Liver (tissue), 7 donors: ENCODE measurements at regions not wholly inside any gene's neighbourhood (a gene's known extent, or its start where the extent isn't known, plus 50 kb on each side); places are given as distances from the start of the nearest gene placed in this dataset.

Experiments
- DNase-seq: peaks from one replicate; pipeline ENCODE4 v3.0.0-alpha.2; 2017; ENCODE audit warnings: low spot score
- H3K27ac ChIP-seq, 2 donors: one replicate each; pipeline ENCODE4 v1.7.0; 2013; ENCODE audit warnings: inconsistent platforms in 2 of 2, low read length in 2 of 2, control low read depth in 1 of 2, low read depth in 1 of 2, mild to moderate bottlenecking in 1 of 2
- H3K27me3 ChIP-seq, 4 donors: one replicate each; pipeline versions ENCODE4 v1.6.1 to v1.7.0; 2013; ENCODE audit warnings: low read length in 3 of 4, inconsistent platforms in 1 of 4, mild to moderate bottlenecking in 1 of 4, moderate library complexity in 1 of 4; ENCODE audit not compliant: control insufficient read depth in 4 of 4, insufficient read depth in 4 of 4
- H3K36me3 ChIP-seq, 4 donors: one replicate each; pipeline versions ENCODE4 v1.6.1 to v1.7.0; 2013; ENCODE audit warnings: low read length in 3 of 4, mild to moderate bottlenecking in 3 of 4, low read depth in 1 of 4, moderate library complexity in 1 of 4; ENCODE audit not compliant: control insufficient read depth in 4 of 4, insufficient read depth in 3 of 4
- H3K4me1 ChIP-seq, 4 donors: one replicate each; pipeline versions ENCODE4 v1.6.1 to v1.7.0; 2013; ENCODE audit warnings: low read length in 3 of 4, mild to moderate bottlenecking in 3 of 4, moderate library complexity in 1 of 4; ENCODE audit not compliant: control insufficient read depth in 4 of 4, insufficient read depth in 4 of 4
- H3K4me3 ChIP-seq, 3 donors: one replicate each; pipeline versions ENCODE4 v1.6.1 to v1.7.0; 2013; ENCODE audit warnings: low read length in 3 of 3, control low read depth in 1 of 3, low read depth in 1 of 3, mild to moderate bottlenecking in 1 of 3
- H3K9ac ChIP-seq, 2 donors: one replicate each; pipeline ENCODE4 v1.7.0; 2013; ENCODE audit warnings: low read length in 2 of 2, mild to moderate bottlenecking in 2 of 2, moderate library complexity in 2 of 2, control low read depth in 1 of 2, low read depth in 1 of 2
- H3K9me3 ChIP-seq, 4 donors: one replicate each; pipeline versions ENCODE4 v1.6.1 to v1.7.0; 2013; ENCODE audit warnings: low read length in 3 of 4; ENCODE audit not compliant: control insufficient read depth in 4 of 4
- ATF3 ChIP-seq: IDR thresholded peaks from 2 replicates; pipeline ENCODE4 v1.6.1; 2016; ENCODE audit warnings: antibody characterized with exemption
- EGR1 ChIP-seq, 2 donors: IDR thresholded peaks; 2 replicates each; pipeline ENCODE4 v1.6.1; 2016 to 2018; ENCODE audit warnings: antibody characterized with exemption in 2 of 2, low read depth in 2 of 2
- FOXA1 ChIP-seq: IDR thresholded peaks from 2 replicates; pipeline ENCODE4 v1.6.1; 2016; ENCODE audit warnings: antibody characterized with exemption
- FOXA2 ChIP-seq: IDR thresholded peaks from 2 replicates; pipeline ENCODE4 v1.6.1; 2016; ENCODE audit warnings: antibody characterized with exemption
- GABPA ChIP-seq, 2 donors: IDR thresholded peaks in 1 of 2; conservative IDR thresholded peaks in 1 of 2; 2 replicates each; pipeline ENCODE4 v1.6.1; 2016; ENCODE audit warnings: antibody characterized with exemption in 2 of 2, mild to moderate bottlenecking in 1 of 2, moderate library complexity in 1 of 2
- HNF4A ChIP-seq, 2 donors: conservative IDR thresholded peaks; 2 replicates each; pipeline ENCODE4 v1.6.1; 2016; ENCODE audit warnings: antibody characterized with exemption in 2 of 2, mild to moderate bottlenecking in 2 of 2
- HNF4G ChIP-seq: IDR thresholded peaks from 2 replicates; pipeline ENCODE4 v1.6.1; 2016; ENCODE audit warnings: antibody characterized with exemption
- JUND ChIP-seq, 2 donors: IDR thresholded peaks; 2 replicates each; pipeline ENCODE4 v1.6.1; 2016; ENCODE audit warnings: antibody characterized with exemption in 2 of 2
- NR2F2 ChIP-seq: IDR thresholded peaks from 2 replicates; pipeline ENCODE4 v1.6.1; 2016; ENCODE audit warnings: antibody characterized with exemption
- RAD21 ChIP-seq, 2 donors: IDR thresholded peaks; 2 replicates each; pipeline ENCODE4 v1.6.1; 2016; ENCODE audit warnings: antibody characterized with exemption in 2 of 2, mild to moderate bottlenecking in 2 of 2
- REST ChIP-seq: IDR thresholded peaks from 2 replicates; pipeline ENCODE4 v1.6.1; 2016; ENCODE audit warnings: antibody characterized with exemption, mild to moderate bottlenecking
- RXRA ChIP-seq, 2 donors: IDR thresholded peaks; 2 replicates each; pipeline ENCODE4 v1.6.1; 2017 to 2018; ENCODE audit warnings: antibody characterized with exemption in 2 of 2, mild to moderate bottlenecking in 1 of 2
- SP1 ChIP-seq: IDR thresholded peaks from 2 replicates; pipeline ENCODE4 v1.6.1; 2018; ENCODE audit warnings: antibody characterized with exemption, mild to moderate bottlenecking
- ZBTB33 ChIP-seq: IDR thresholded peaks from 2 replicates; pipeline ENCODE4 v1.6.1; 2016; ENCODE audit warnings: antibody characterized with exemption
- WGBS: extraction: QIAGEN DNeasy Blood & Tissue Kit; methylation state at CpG from one replicate; pipeline ENCODE4 v1.1.7; 2013; 5-methylcytosine and 5-hydroxymethylcytosine counted together
- donor health status: healthy.
- donor health status: healthy.
- donor health status: healthy.
- donor health status: healthy.

GRCh38 chr5:145218019-145218418 is 617.1 kb downstream of the PRELID2 start:
- TF ChIP-seq HNF4A (conservative IDR thresholded peaks at IDR 0.05) (no peak), NR2F2 (no peak), ATF3 (no peak), GABPA (IDR thresholded peaks at IDR 0.05 in 1 of 2, conservative IDR thresholded peaks at IDR 0.05 in 1 of 2) (no peak), JUND (IDR thresholded peaks at IDR 0.05) (no peak), HNF4G (no peak), RXRA (IDR thresholded peaks at IDR 0.05) (no peak)
- Histone ChIP-seq H3K36me3 (no peaks in the 10 kb centered on the region), H3K27me3 (no peaks in the 10 kb centered on the region), H3K9me3 (no peaks in the 10 kb centered on the region), H3K27ac (no peak overlapping the region), H3K9ac (no peak overlapping the region), H3K4me3 (no peak overlapping the region), H3K4me1 (no peaks in the 10 kb centered on the region)
- WGBS: 55% methylated on average over 3 of the region's 3 CpGs
- DNase-seq: no peak

GRCh38 chr5:145210020-145210419 is 625.1 kb downstream of the PRELID2 start:
- Histone ChIP-seq H3K4me3 (no peak overlapping the region), H3K27ac (no peak overlapping the region), H3K9me3 (no peaks in the 10 kb centered on the region), H3K27me3 (no peaks in the 10 kb centered on the region), H3K36me3 (no peaks in the 10 kb centered on the region), H3K4me1 (no peaks in the 10 kb centered on the region), H3K9ac (no peak overlapping the region)
- DNase-seq: no peak
- TF ChIP-seq HNF4G (no peak), FOXA2 (no peak), NR2F2 (no peak), FOXA1 (no peak), EGR1 (IDR thresholded peaks at IDR 0.05; ENCODE audit: low read depth in 2 of 2) (no peak), SP1 (no peak), REST (no peak), JUND (IDR thresholded peaks at IDR 0.05) (no peak), ATF3 (no peak), RAD21 (IDR thresholded peaks at IDR 0.05) (no peak), ZBTB33 (no peak), HNF4A (conservative IDR thresholded peaks at IDR 0.05) (no peak)
- 88% methylated on average over 3 of the region's 3 CpGs for WGBS
